PC-9 (cell line): ENCODE measurements at regions not wholly inside any gene's neighbourhood (a gene's known extent, or its start where the extent isn't known, plus 50 kb on each side); places are given as distances from the start of the nearest gene placed in this dataset.
A peak's percentile ranks its signal among the peaks of the same experiment; 100 is the strongest.

Experiments
- BruUV-seq: library from RNA; stranded (reverse); fragments of 400-500 nt; replicated peaks from 2 replicates; lab custom pipeline; 2021; lab: Mats Ljungman, UMichigan
- CTCF ChIA-PET: fragments of 300-600 bp; sonication (Branson Sonifier 250); formaldehyde crosslinking; loops from one replicate; lab custom pipeline; 2022; ENCODE audit warnings: antibody characterized with exemption; lab: Charles Lee
- POLR2A ChIA-PET: fragments of 300-600 bp; sonication (Branson Sonifier 250); formaldehyde crosslinking; loops from one replicate; lab custom pipeline; 2022; ENCODE audit warnings: antibody characterized with exemption; ENCODE audit not compliant: unreplicated experiment; lab: Charles Lee
- DNase-seq, 2 experiments: peaks; one replicate each; pipeline versions ENCODE4 v3.0.0 to v3.0.0-alpha.2; 2015 to 2022; ENCODE audit warnings: mixed read lengths in 1 of 2
- H2AFZ ChIP-seq: fragments of 200-600 bp; sonication (generic); 2 replicates; pipeline ENCODE4 v1.8.1; 2017; ENCODE audit warnings: antibody characterized with exemption
- H3F3A ChIP-seq: fragments of 200-600 bp; sonication (generic); 2 replicates; pipeline ENCODE4 v1.8.1; 2017; ENCODE audit warnings: antibody characterized with exemption, mild to moderate bottlenecking, low read depth; ENCODE audit not compliant: insufficient read depth
- H3K27ac ChIP-seq: fragments of 200-600 bp; sonication (generic); 2 replicates; pipeline ENCODE4 v1.6.1; 2016; ENCODE audit warnings: mixed run types
- H3K27me3 ChIP-seq: fragments of 200-600 bp; sonication (generic); 2 replicates; pipeline ENCODE4 v1.6.1; 2016; ENCODE audit warnings: low read depth, mixed run types; ENCODE audit not compliant: insufficient read depth
- H3K36me3 ChIP-seq: fragments of 200-600 bp; sonication (generic); 2 replicates; pipeline ENCODE4 v1.6.1; 2016; ENCODE audit warnings: low read depth, mixed run types
- H3K4me1 ChIP-seq: fragments of 200-600 bp; sonication (generic); replicated peaks from 2 replicates; pipeline ENCODE4 v1.6.1; 2016; ENCODE audit warnings: mixed run types; ENCODE audit not compliant: insufficient read depth
- H3K4me2 ChIP-seq: fragments of 200-600 bp; sonication (generic); 2 replicates; pipeline ENCODE4 v1.6.1; 2017; ENCODE audit warnings: mixed run types
- H3K4me3 ChIP-seq: fragments of 200-600 bp; sonication (generic); 2 replicates; pipeline ENCODE4 v1.6.1; 2016; ENCODE audit warnings: mixed run types
- H3K79me2 ChIP-seq: fragments of 200-600 bp; sonication (generic); 2 replicates; pipeline ENCODE4 v1.6.1; 2017; ENCODE audit warnings: low read depth, mixed run types
- H3K9me2 ChIP-seq: fragments of 200-600 bp; sonication (generic); 2 replicates; pipeline ENCODE4 v1.8.1; 2017; ENCODE audit warnings: mild to moderate bottlenecking; ENCODE audit not compliant: insufficient read depth
- H3K9me3 ChIP-seq: fragments of 200-600 bp; sonication (generic); 2 replicates; pipeline ENCODE4 v1.8.1; 2016; ENCODE audit warnings: low read depth; ENCODE audit not compliant: insufficient read depth
- H4K20me1 ChIP-seq: fragments of 200-600 bp; sonication (generic); 2 replicates; pipeline ENCODE4 v1.8.1; 2017; ENCODE audit not compliant: insufficient read depth
- CTCF ChIP-seq: fragments of 200-600 bp; sonication (generic); conservative IDR thresholded peaks from 2 replicates; pipeline ENCODE4 v1.6.1; 2017; ENCODE audit warnings: mixed run types, antibody characterized with exemption, mild to moderate bottlenecking, moderate library complexity
- EZH2 ChIP-seq: fragments of 200-600 bp; sonication (generic); IDR thresholded peaks from 2 replicates; pipeline ENCODE4 v1.8.0; 2017; ENCODE audit warnings: antibody characterized with exemption, low read depth
- intact Hi-C: fragments of 100-400 bp; cut with micrococcal nuclease; formaldehyde crosslinking; loops from one replicate; pipeline ENCODE4 v1.10.0; 2022; ENCODE audit not compliant: unreplicated experiment

GRCh38 chr4:20538905-20539304 lies 161.4 kb upstream of the PACRGL start:
- H3K4me3 ChIP-seq, result no peak overlapping the region
- ChIA-PET CTCF (no interaction called here), POLR2A (interaction anchor here (0.6 kb wide), 1 partner anchor 1193 kb away, joined by 22 read pairs; no protein-coding TSS in a partner anchor)
- H3K27ac ChIP-seq, result no peak overlapping the region
- BruUV-seq, result no TSS peak
- H3K27me3 ChIP-seq, result no peaks in the 10 kb centered on the region
- TF ChIP-seq CTCF, result no peak
- TF ChIP-seq EZH2, result no peak
- no peaks in the 10 kb centered on the region for H3K36me3 ChIP-seq
- H3K4me1 ChIP-seq, result no peaks in the 10 kb centered on the region
- no peaks in the 10 kb centered on the region for H3K9me3 ChIP-seq
- H3K9me2 ChIP-seq, result no peaks in the 10 kb centered on the region
- H2AFZ ChIP-seq, result no peak overlapping the region
- intact Hi-C loops, result no loop called here
- H3F3A ChIP-seq, result no peaks in the 10 kb centered on the region
- H3K4me2 ChIP-seq, result no peak overlapping the region
- H3K79me2 ChIP-seq, result no peaks in the 10 kb centered on the region
- no peaks in the 10 kb centered on the region for H4K20me1 ChIP-seq
- no peak for DNase-seq

GRCh38 chr4:20543131-20543530 lies 157.1 kb upstream of the PACRGL start:
- H3K27me3 ChIP-seq, result no peaks in the 10 kb centered on the region
- no peak overlapping the region for H3K4me2 ChIP-seq
- H3K9me2 ChIP-seq, result no peaks in the 10 kb centered on the region
- no peaks in the 10 kb centered on the region for H3K79me2 ChIP-seq
- no peak for DNase-seq
- TF ChIP-seq EZH2 (no peak), CTCF (no peak)
- no peak overlapping the region for H3K27ac ChIP-seq
- ChIA-PET POLR2A (no interaction called here), CTCF (no interaction called here)
- BruUV-seq, result no TSS peak
- no peaks in the 10 kb centered on the region for H3K4me1 ChIP-seq
- intact Hi-C loops, result loop anchor here (2.0 to 10.0 kb wide), 3 partner anchors 142 to 1856 kb away; partner anchors contain the start of gene SLIT2
- no peak overlapping the region for H3K4me3 ChIP-seq
- no peak overlapping the region for H2AFZ ChIP-seq
- H4K20me1 ChIP-seq, result no peaks in the 10 kb centered on the region
- no peaks in the 10 kb centered on the region for H3F3A ChIP-seq
- H3K9me3 ChIP-seq, result no peaks in the 10 kb centered on the region
- no peaks in the 10 kb centered on the region for H3K36me3 ChIP-seq

- Histone ChIP-seq H3K27me3 (no peaks in the 10 kb centered on the region), H3F3A (no peaks in the 10 kb centered on the region), H3K36me3 (no peaks in the 10 kb centered on the region), H4K20me1 (no peaks in the 10 kb centered on the region), H3K79me2 (no peaks in the 10 kb centered on the region), H3K27ac (no peak overlapping the region), H2AFZ (no peak overlapping the region), H3K4me1 (no peaks in the 10 kb centered on the region), H3K4me3 (no peak overlapping the region), H3K4me2 (no peak overlapping the region), H3K9me3 (no peaks in the 10 kb centered on the region), H3K9me2 (no peaks in the 10 kb centered on the region)
- DNase-seq, result no peak
- CTCF ChIA-PET, result interaction anchor here (0.6 kb wide), 1 partner anchor 142 kb away, joined by 3 read pairs; no protein-coding TSS in a partner anchor
- no TSS peak for BruUV-seq
- peak; percentile 56 for TF ChIP-seq CTCF
- TF ChIP-seq EZH2, result no peak
- intact Hi-C loops, result loop anchor here (1.0 to 10.0 kb wide), 3 partner anchors 122 to 1857 kb away; partner anchors contain the start of gene SLIT2
- POLR2A ChIA-PET, result no interaction called here
Observed at GRCh38 chr4:20544645-20545044, 155.6 kb upstream of the PACRGL start.
